H9 (cell line): ENCODE measurements at regions not wholly inside any gene's neighbourhood (a gene's known extent, or its start where the extent isn't known, plus 50 kb on each side); places are given as distances from the start of the nearest gene placed in this dataset.

Experiments used
- DNase-seq: peaks from one replicate; pipeline ENCODE4 v3.0.0-alpha.2; 2017
- H2AFZ ChIP-seq: one replicate; pipeline ENCODE4 v1.6.1; 2013; ENCODE audit warnings: mild to moderate bottlenecking, low read length, control low read depth, moderate library complexity
- H2AK5ac ChIP-seq: 2 replicates; pipeline ENCODE4 v1.6.1; 2013; ENCODE audit warnings: low read length, control low read depth, mixed read lengths; ENCODE audit not compliant: insufficient read length
- H2BK120ac ChIP-seq: one replicate; pipeline ENCODE4 v1.6.1; 2013; ENCODE audit warnings: low read depth, mild to moderate bottlenecking, low read length, control low read depth, inconsistent platforms; ENCODE audit not compliant: poor library complexity, severe bottlenecking
- H2BK12ac ChIP-seq: 2 replicates; pipeline ENCODE4 v1.6.1; 2013; ENCODE audit warnings: low read length, control low read depth, mixed read lengths, low read depth; ENCODE audit not compliant: insufficient read length
- H2BK15ac ChIP-seq: 2 replicates; pipeline ENCODE4 v1.6.1; 2013; ENCODE audit warnings: low read depth, low read length, control low read depth
- H2BK20ac ChIP-seq: one replicate; pipeline ENCODE4 v1.6.1; 2013; ENCODE audit warnings: low read depth, mild to moderate bottlenecking, low read length, control low read depth, inconsistent platforms; ENCODE audit not compliant: poor library complexity, severe bottlenecking
- H2BK5ac ChIP-seq: 2 replicates; pipeline ENCODE4 v1.6.1; 2013; ENCODE audit warnings: low read length, control low read depth, mixed read lengths; ENCODE audit not compliant: insufficient read length
- H3K14ac ChIP-seq: 2 replicates; pipeline ENCODE4 v1.6.1; 2013; ENCODE audit warnings: low read length, control low read depth; ENCODE audit not compliant: insufficient read depth
- H3K18ac ChIP-seq: 2 replicates; pipeline ENCODE4 v1.6.1; 2013; ENCODE audit warnings: low read depth, mild to moderate bottlenecking, mixed read lengths, low read length, control low read depth; ENCODE audit not compliant: insufficient read length
- H3K23ac ChIP-seq: 2 replicates; pipeline ENCODE4 v1.6.1; 2013; ENCODE audit warnings: low read length, control low read depth, mixed read lengths, low read depth; ENCODE audit not compliant: insufficient read length
- H3K23me2 ChIP-seq: 2 replicates; pipeline ENCODE4 v1.6.1; 2013; ENCODE audit warnings: low read depth, mild to moderate bottlenecking, mixed read lengths, low read length, control low read depth; ENCODE audit not compliant: insufficient read length, poor library complexity, severe bottlenecking
- H3K27ac ChIP-seq: 2 replicates; pipeline ENCODE4 v1.5.1; 2013; ENCODE audit warnings: low read length, control low read depth, mixed read lengths, low read depth; ENCODE audit not compliant: insufficient read length
- H3K27me3 ChIP-seq: 2 replicates; pipeline ENCODE4 v1.6.1; 2013; ENCODE audit warnings: low read length, control low read depth, inconsistent platforms; ENCODE audit not compliant: insufficient read depth
- H3K4ac ChIP-seq: 2 replicates; pipeline ENCODE4 v1.6.1; 2013; ENCODE audit warnings: low read depth, mild to moderate bottlenecking, control low read depth, inconsistent platforms, low read length, moderate library complexity
- H3K4me1 ChIP-seq: 2 replicates; pipeline ENCODE4 v1.6.1; 2013; ENCODE audit warnings: low read length, control low read depth, inconsistent platforms; ENCODE audit not compliant: insufficient read depth
- H3K4me2 ChIP-seq: 2 replicates; pipeline ENCODE4 v1.6.1; 2013; ENCODE audit warnings: low read length, control low read depth, mixed read lengths; ENCODE audit not compliant: insufficient read length, insufficient read depth
- H3K56ac ChIP-seq: 2 replicates; pipeline ENCODE4 v1.6.1; 2013; ENCODE audit warnings: low read depth, mild to moderate bottlenecking, mixed read lengths, low read length, control low read depth; ENCODE audit not compliant: insufficient read length
- H3K79me1 ChIP-seq: 2 replicates; pipeline ENCODE4 v1.6.1; 2013; ENCODE audit warnings: low read depth, mild to moderate bottlenecking, moderate library complexity, low read length, control low read depth, inconsistent platforms; ENCODE audit not compliant: insufficient read depth, poor library complexity, severe bottlenecking
- H3K79me2 ChIP-seq: 2 replicates; pipeline ENCODE4 v1.6.1; 2013; ENCODE audit warnings: low read length, control low read depth, inconsistent platforms; ENCODE audit not compliant: insufficient read depth
- H3K9ac ChIP-seq: 2 replicates; pipeline ENCODE4 v1.6.1; 2013; ENCODE audit warnings: low read length, control low read depth, mixed read lengths; ENCODE audit not compliant: insufficient read length; ENCODE audit errors: extremely low read depth
- H3K9me3 ChIP-seq: one replicate; pipeline ENCODE4 v1.6.1; 2013; ENCODE audit warnings: low read depth, low read length, inconsistent platforms; ENCODE audit not compliant: control insufficient read depth
- H3T11ph ChIP-seq: one replicate; pipeline ENCODE4 v1.6.1; 2013; ENCODE audit warnings: mild to moderate bottlenecking, low read length, control low read depth, inconsistent platforms
- H4K20me1 ChIP-seq: one replicate; pipeline ENCODE4 v1.6.1; 2013; ENCODE audit not compliant: control insufficient read depth, insufficient read length, insufficient read depth
- H4K5ac ChIP-seq: 2 replicates; pipeline ENCODE4 v1.6.1; 2013; ENCODE audit warnings: low read depth, mild to moderate bottlenecking, mixed read lengths, low read length, control low read depth; ENCODE audit not compliant: insufficient read length
- H4K8ac ChIP-seq: replicated peaks from 2 replicates; pipeline ENCODE4 v1.6.1; 2013; ENCODE audit warnings: low read length, control low read depth, mixed read lengths, low read depth; ENCODE audit not compliant: insufficient read length
- H4K91ac ChIP-seq: 2 replicates; pipeline ENCODE4 v1.6.1; 2013; ENCODE audit warnings: low read depth, mild to moderate bottlenecking, moderate library complexity, mixed read lengths, low read length, control low read depth; ENCODE audit not compliant: insufficient read length
- H3K27ac Mint-ChIP-seq, 3 experiments: 2 replicates in 2 of 3; 3 replicates in 1 of 3; pipeline ENCODE4 v1.8.0; 2020 to 2021; ENCODE audit warnings: mixed read lengths in 3 of 3, mild to moderate bottlenecking in 1 of 3, moderate library complexity in 1 of 3
- H3K27me3 Mint-ChIP-seq: 2 replicates; pipeline ENCODE4 v1.8.0; 2021; ENCODE audit warnings: low read depth, mild to moderate bottlenecking, moderate library complexity, mixed read lengths
- H3K36me3 Mint-ChIP-seq, 3 experiments: 2 replicates in 2 of 3; 3 replicates in 1 of 3; pipeline ENCODE4 v1.8.0; 2020 to 2021; ENCODE audit warnings: low read depth in 3 of 3, mixed read lengths in 3 of 3; ENCODE audit not compliant: insufficient read depth in 1 of 3
- H3K4me1 Mint-ChIP-seq, 2 experiments: 2 replicates each; pipeline ENCODE4 v1.8.0; 2020; ENCODE audit warnings: mixed read lengths in 2 of 2
- H3K4me3 Mint-ChIP-seq, 2 experiments: 2 replicates in 1 of 2; 3 replicates in 1 of 2; pipeline ENCODE4 v1.8.0; 2020 to 2021; ENCODE audit warnings: mild to moderate bottlenecking in 2 of 2, mixed read lengths in 2 of 2, moderate library complexity in 1 of 2
- H3K9me3 Mint-ChIP-seq, 2 experiments: 2 replicates in 1 of 2; 3 replicates in 1 of 2; pipeline ENCODE4 v1.8.0; 2020; ENCODE audit warnings: mild to moderate bottlenecking in 2 of 2, mixed read lengths in 2 of 2, moderate library complexity in 1 of 2
- CTCF ChIP-seq: fragments of 200-600 bp; sonication (generic); conservative IDR thresholded peaks from 3 replicates; pipeline ENCODE4 v1.8.0; 2021; ENCODE audit warnings: antibody characterized with exemption, mild to moderate bottlenecking
- WGBS: extraction: QIAGEN DNeasy Blood & Tissue Kit; methylation state at CpG from one replicate; pipeline ENCODE4 v1.1.7; 2013; ENCODE audit warnings: missing lambda C conversion rate, low lambda C conversion rate, mixed read lengths; ENCODE audit not compliant: insufficient read length; ENCODE audit errors: extremely low coverage; 5-methylcytosine and 5-hydroxymethylcytosine counted together

DNA sequence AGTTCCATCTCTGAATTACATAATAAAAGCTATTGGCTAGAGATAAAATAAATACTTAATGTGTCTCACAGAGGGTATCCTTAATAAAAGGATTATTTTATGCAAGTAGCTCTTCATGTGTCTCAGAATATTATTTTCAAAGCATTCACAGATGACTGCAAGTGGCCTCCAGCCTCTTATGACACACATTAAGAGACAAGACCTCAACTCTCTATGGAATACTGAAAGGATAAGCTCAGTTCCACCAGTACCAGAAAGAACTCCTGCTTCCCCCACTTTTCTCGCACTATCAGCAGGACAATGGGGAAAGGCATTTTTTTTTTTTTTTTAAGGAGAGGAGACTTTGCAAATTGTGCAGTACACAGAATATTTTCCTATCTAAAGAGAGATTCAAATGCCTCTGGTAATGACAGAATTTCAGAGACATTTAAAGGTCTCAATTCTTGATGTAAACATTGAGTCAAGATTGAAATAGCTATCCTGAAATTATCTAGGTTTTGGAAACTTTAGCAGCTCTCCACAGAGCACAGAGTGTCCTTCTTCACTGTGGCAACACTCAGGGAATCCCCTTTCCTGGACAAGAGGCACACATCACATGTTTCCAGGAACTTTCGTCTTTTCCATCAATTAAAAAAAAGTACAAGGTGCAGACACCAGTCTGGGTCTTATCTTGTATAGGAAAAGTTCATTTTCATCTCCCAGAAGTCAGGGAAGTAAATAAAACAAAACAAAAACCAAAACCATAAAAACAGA is 122.0 kb upstream of the ANK3 start:
- Mint-ChIP-seq H3K36me3 (no peaks in the 10 kb centered on the region), H3K27me3 (no peaks in the 10 kb centered on the region), H3K4me3 (no peak overlapping the region), H3K9me3 (no peaks in the 10 kb centered on the region), H3K27ac (peak overlapping the region in 1 of 3 experiments; percentile 25; a peak in 2 of 7 replicates), H3K4me1 (peaks cover 14 to 22% of the 10 kb centered on the region in 2 experiments)
- Histone ChIP-seq H3K4ac (no peak overlapping the region), H2BK15ac (no peak overlapping the region), H2AK5ac (no peak overlapping the region), H4K91ac (no peak overlapping the region), H3K79me2 (no peaks in the 10 kb centered on the region), H4K5ac (no peak overlapping the region), H2BK120ac (no peak overlapping the region), H3K27me3 (no peaks in the 10 kb centered on the region), H3K23ac (no peak overlapping the region), H3K4me1 (peaks cover 7% of the 10 kb centered on the region), H3T11ph (no peak overlapping the region), H3K23me2 (no peaks in the 10 kb centered on the region), H4K8ac (no peak overlapping the region), H3K18ac (no peak overlapping the region), H2BK5ac (no peak overlapping the region), H3K9me3 (no peaks in the 10 kb centered on the region), H3K27ac (no peak overlapping the region), H2AFZ (no peak overlapping the region), H3K14ac (no peak overlapping the region), H2BK12ac (no peak overlapping the region), H4K20me1 (no peaks in the 10 kb centered on the region), H2BK20ac (no peak overlapping the region), H3K9ac (no peak overlapping the region), H3K4me2 (no peak overlapping the region), H3K56ac (no peak overlapping the region), H3K79me1 (no peaks in the 10 kb centered on the region)
- WGBS = no CpG with 5 or more reads among the region's 2 CpGs
- DNase-seq = no peak
- TF ChIP-seq CTCF = no peak
